GM21737 (cell line): ENCODE measurements at regions not wholly inside any gene's neighbourhood (a gene's known extent, or its start where the extent isn't known, plus 50 kb on each side); places are given as distances from the start of the nearest gene placed in this dataset.
"Not testable (repeated sequence)": the region's sequence is repeated elsewhere in the genome, so short reads cannot be mapped to it uniquely, and the experiment has no call there.

Experiments used
- ATAC-seq: cut with Tn5 transposase; IDR thresholded peaks from one replicate; pipeline ENCODE4 v1.9.1; 2021; ENCODE audit warnings: mild to moderate bottlenecking, moderate library complexity; ENCODE audit not compliant: unreplicated experiment

GRCh38 chr10:78427497-78428031 lies 393.9 kb downstream of the RPS24 start:
- ATAC-seq = no peak

- ATAC-seq = no peak
Measured at GRCh38 chr10:78428579-78428978, 394.9 kb downstream of the RPS24 start.

GRCh38 chr10:78429984-78430383 lies 396.3 kb downstream of the RPS24 start:
- ATAC-seq = no peak

- no peak for ATAC-seq
Measured at GRCh38 chr10:78432583-78432982, 398.9 kb downstream of the RPS24 start.

GRCh38 chr10:78433076-78433595 lies 399.5 kb downstream of the RPS24 start:
- no peak for ATAC-seq

GRCh38 chr10:78433766-78434535 lies 400.3 kb downstream of the RPS24 start:
- no peak for ATAC-seq

GRCh38 chr10:78434886-78435285 lies 401.2 kb downstream of the RPS24 start:
- ATAC-seq = no peak

- no peak for ATAC-seq
Measured at GRCh38 chr10:78435484-78436221, 402.0 kb downstream of the RPS24 start.

- ATAC-seq = no peak
Measured at GRCh38 chr10:78436222-78436573, 402.5 kb downstream of the RPS24 start.

GRCh38 chr10:78436706-78437406 lies 403.2 kb downstream of the RPS24 start:
- no peak for ATAC-seq

GRCh38 chr10:78437407-78437768 lies 403.7 kb downstream of the RPS24 start:
- ATAC-seq = no peak

- ATAC-seq = no peak
Measured at GRCh38 chr10:78437998-78438906, 404.6 kb downstream of the RPS24 start.

GRCh38 chr10:78438907-78439809 lies 405.5 kb downstream of the RPS24 start:
- no peak for ATAC-seq

- ATAC-seq = no peak
Measured at GRCh38 chr10:78441010-78441409, 407.3 kb downstream of the RPS24 start.

GRCh38 chr10:78441694-78442093 lies 408.0 kb downstream of the RPS24 start:
- no peak for ATAC-seq

GRCh38 chr10:78442836-78443550 lies 409.3 kb downstream of the RPS24 start:
- ATAC-seq = no peak

- no peak for ATAC-seq
Measured at GRCh38 chr10:78443900-78444571, 410.4 kb downstream of the RPS24 start.

GRCh38 chr10:78444741-78445140 lies 411.1 kb downstream of the RPS24 start:
- ATAC-seq = not testable (repeated sequence)
